DND-41 (cell line): ENCODE measurements at regions not wholly inside any gene's neighbourhood (a gene's known extent, or its start where the extent isn't known, plus 50 kb on each side); places are given as distances from the start of the nearest gene placed in this dataset.

ENCODE experiments used
- ATAC-seq: fragments of 200-7000 bp; cut with Tn5 transposase; 3 replicates; pipeline ENCODE4 v1.9.1; 2021; ENCODE audit warnings: low read depth; ENCODE audit not compliant: insufficient read depth
- DNase-seq: peaks from one replicate; pipeline ENCODE4 v3.0.0-alpha.2; 2020
- H2AFZ ChIP-seq: 2 replicates; pipeline ENCODE4 v1.6.0; 2012; ENCODE audit warnings: low read depth, low read length
- H3K27ac ChIP-seq: 2 replicates; pipeline ENCODE4 v1.5.1; 2012; ENCODE audit warnings: low read length, inconsistent platforms
- H3K27me3 ChIP-seq: fragments of 200-600 bp; sonication (generic); 2 replicates; pipeline ENCODE4 v1.6.0; 2012; ENCODE audit warnings: low read length, mild to moderate bottlenecking, inconsistent platforms; ENCODE audit not compliant: insufficient read depth, poor library complexity
- H3K36me3 ChIP-seq: 2 replicates; pipeline ENCODE4 v1.5.1; 2012; ENCODE audit warnings: low read length, inconsistent platforms; ENCODE audit not compliant: insufficient read depth
- H3K4me1 ChIP-seq: 2 replicates; pipeline ENCODE4 v1.5.1; 2012; ENCODE audit warnings: mild to moderate bottlenecking, low read length; ENCODE audit not compliant: insufficient read depth
- H3K4me2 ChIP-seq: 2 replicates; pipeline ENCODE4 v1.6.0; 2012; ENCODE audit warnings: mild to moderate bottlenecking, moderate library complexity, low read length, inconsistent platforms; ENCODE audit not compliant: insufficient read depth
- H3K4me3 ChIP-seq, 2 experiments: fragments of 200-600 bp in 1 of 2; shearing (Covaris generic) in 1 of 2; 2 replicates each; pipeline ENCODE4 v1.5.1; 2012 to 2016; ENCODE audit warnings: inconsistent platforms in 2 of 2, low read length in 2 of 2, mild to moderate bottlenecking in 2 of 2, low read depth in 1 of 2, moderate library complexity in 1 of 2
- H3K79me2 ChIP-seq: 2 replicates; pipeline ENCODE4 v1.6.0; 2012; ENCODE audit warnings: low read length, inconsistent platforms; ENCODE audit not compliant: insufficient read depth
- H3K9ac ChIP-seq: 2 replicates; pipeline ENCODE4 v1.6.0; 2012; ENCODE audit warnings: low read depth, mild to moderate bottlenecking, inconsistent platforms, low read length, moderate library complexity
- H3K9me3 ChIP-seq: 2 replicates; pipeline ENCODE4 v1.5.1; 2012; ENCODE audit warnings: low read length, moderate library complexity, mild to moderate bottlenecking, inconsistent platforms; ENCODE audit not compliant: insufficient read depth, severe bottlenecking
- H4K20me1 ChIP-seq: 2 replicates; pipeline ENCODE4 v1.6.0; 2012; ENCODE audit warnings: low read length; ENCODE audit not compliant: insufficient read depth
- CTCF ChIP-seq: IDR thresholded peaks from 2 replicates; pipeline ENCODE4 v1.5.1; 2012; ENCODE audit warnings: borderline replicate concordance, low read length, moderate library complexity, mild to moderate bottlenecking; ENCODE audit not compliant: poor library complexity, severe bottlenecking; ENCODE audit errors: extremely low read depth
- EZH2 ChIP-seq: IDR thresholded peaks from 3 replicates; pipeline ENCODE4 v1.6.1; 2012; ENCODE audit warnings: borderline replicate concordance, low read depth, mild to moderate bottlenecking, moderate library complexity, low read length, inconsistent platforms; ENCODE audit not compliant: severe bottlenecking

- Histone ChIP-seq H2AFZ (peak overlapping the region; percentile 59; the same call in 1 of the 2 replicates), H3K4me2 (peak overlapping the region; percentile 51), H3K27me3 (no peaks in the 10 kb centered on the region), H3K4me3 (no peak overlapping the region), H4K20me1 (no peaks in the 10 kb centered on the region), H3K9me3 (no peaks in the 10 kb centered on the region), H3K27ac (peak overlapping the region; percentile 74), H3K4me1 (peaks cover 25% of the 10 kb centered on the region), H3K36me3 (no peaks in the 10 kb centered on the region), H3K79me2 (no peaks in the 10 kb centered on the region), H3K9ac (peak overlapping the region; percentile 18; the same call in 1 of the 2 replicates)
- peak; percentile 86 for ATAC-seq
- no peak for DNase-seq
- TF ChIP-seq EZH2 (no peak), CTCF (no peak)
Measured at GRCh38 chrX:20437683-20438082, 171.0 kb upstream of the RPS6KA3 start.

GRCh38 chrX:20435913-20436312, 169.2 kb upstream of the RPS6KA3 start:
- Histone ChIP-seq H3K4me1 (peaks cover 19% of the 10 kb centered on the region), H4K20me1 (no peaks in the 10 kb centered on the region), H3K9ac (no peak overlapping the region), H3K27me3 (no peaks in the 10 kb centered on the region), H3K79me2 (no peaks in the 10 kb centered on the region), H3K27ac (no peak overlapping the region), H3K4me2 (no peak overlapping the region), H2AFZ (no peak overlapping the region), H3K9me3 (no peaks in the 10 kb centered on the region), H3K4me3 (no peak overlapping the region), H3K36me3 (no peaks in the 10 kb centered on the region)
- ATAC-seq, result no peak
- DNase-seq, result no peak
- no peak for TF ChIP-seq EZH2
- no peak for TF ChIP-seq CTCF

GRCh38 chrX:20434986-20435385, 168.3 kb upstream of the RPS6KA3 start:
- H3K27me3 ChIP-seq, result no peaks in the 10 kb centered on the region
- no peak overlapping the region for H2AFZ ChIP-seq
- H4K20me1 ChIP-seq, result no peaks in the 10 kb centered on the region
- H3K36me3 ChIP-seq, result no peaks in the 10 kb centered on the region
- ATAC-seq, result no peak
- DNase-seq, result no peak
- H3K4me2 ChIP-seq, result no peak overlapping the region
- no peaks in the 10 kb centered on the region for H3K9me3 ChIP-seq
- peaks cover 19% of the 10 kb centered on the region for H3K4me1 ChIP-seq
- no peak overlapping the region for H3K4me3 ChIP-seq
- H3K9ac ChIP-seq, result no peak overlapping the region
- H3K27ac ChIP-seq, result no peak overlapping the region
- TF ChIP-seq CTCF (no peak), EZH2 (no peak)
- H3K79me2 ChIP-seq, result no peaks in the 10 kb centered on the region

GRCh38 chrX:20433388-20433775, 166.7 kb upstream of the RPS6KA3 start:
- H2AFZ ChIP-seq, result no peak overlapping the region
- no peaks in the 10 kb centered on the region for H4K20me1 ChIP-seq
- TF ChIP-seq EZH2 (no peak), CTCF (no peak)
- ATAC-seq, result no peak
- no peak for DNase-seq
- no peaks in the 10 kb centered on the region for H3K36me3 ChIP-seq
- H3K27ac ChIP-seq, result no peak overlapping the region
- H3K27me3 ChIP-seq, result no peaks in the 10 kb centered on the region
- H3K4me1 ChIP-seq, result peaks cover 15% of the 10 kb centered on the region
- no peaks in the 10 kb centered on the region for H3K9me3 ChIP-seq
- H3K79me2 ChIP-seq, result no peaks in the 10 kb centered on the region
- no peak overlapping the region for H3K9ac ChIP-seq
- H3K4me2 ChIP-seq, result no peak overlapping the region
- H3K4me3 ChIP-seq, result no peak overlapping the region
